ENCODE measurements at regions not wholly inside any gene's neighbourhood (a gene's known extent, or its start where the extent isn't known, plus 50 kb on each side); places are given as distances from the start of the nearest gene placed in this dataset.

DNA sequence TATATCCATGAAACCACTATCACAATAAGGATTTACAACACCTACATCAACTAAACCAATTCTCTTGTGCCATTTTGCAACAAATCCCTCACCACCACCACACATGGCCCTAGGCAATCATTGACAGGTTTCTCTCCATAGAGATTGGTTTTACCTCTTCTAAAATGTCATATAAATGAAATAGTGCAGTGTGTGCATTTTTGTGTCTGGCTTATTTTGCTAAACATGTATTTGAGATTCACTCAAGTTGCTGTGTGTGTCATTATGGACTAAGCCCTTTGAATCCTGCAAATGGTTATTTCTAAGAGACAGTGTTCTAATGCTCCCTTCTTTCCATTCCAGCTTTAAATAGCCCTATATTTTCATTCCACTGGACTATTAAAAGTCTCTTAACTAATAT lies 179.7 kb upstream of the LRRC7 start:
- Histone ChIP-seq H3K4me1 (ENCODE audit: control insufficient read depth, insufficient read depth, low read length) (no peaks in the 10 kb centered on the region), H3K27me3 (ENCODE audit: control insufficient read depth, insufficient read depth, low read length) (no peaks in the 10 kb centered on the region), H3K9ac (ENCODE audit: low read length) (no peak overlapping the region), H3K36me3 (ENCODE audit: control insufficient read depth, insufficient read depth, low read length) (no peaks in the 10 kb centered on the region), H3K27ac (ENCODE audit: low read depth, low read length) (no peak overlapping the region), H3K4me3 (ENCODE audit: low read length) (no peak overlapping the region)

DNA sequence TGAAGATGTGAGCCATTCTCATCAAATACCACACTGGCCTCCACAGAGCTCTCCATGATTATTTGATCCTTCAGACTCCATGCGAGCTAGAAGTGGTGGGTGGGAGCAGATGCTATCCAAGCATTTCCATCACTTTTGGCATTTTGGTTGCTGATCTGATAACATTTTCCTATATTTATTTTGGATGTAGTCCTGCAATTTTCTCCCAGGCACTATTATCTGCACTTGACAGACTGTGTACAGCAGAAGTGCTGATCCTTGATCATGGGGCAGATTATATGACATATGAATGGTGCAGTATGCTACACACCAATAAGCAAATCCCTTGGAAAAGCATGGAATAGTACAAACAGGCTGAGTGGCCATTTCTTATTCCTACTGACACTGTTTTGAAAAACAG lies 167.6 kb upstream of the LRRC7 start:
- H3K27ac ChIP-seq (ENCODE audit: low read depth, low read length) = no peak overlapping the region
- H3K27me3 ChIP-seq (ENCODE audit: control insufficient read depth, insufficient read depth, low read length) = no peaks in the 10 kb centered on the region
- H3K9ac ChIP-seq (ENCODE audit: low read length) = no peak overlapping the region
- no peak overlapping the region for H3K4me3 ChIP-seq (ENCODE audit: low read length)
- H3K36me3 ChIP-seq (ENCODE audit: control insufficient read depth, insufficient read depth, low read length) = no peaks in the 10 kb centered on the region
- H3K4me1 ChIP-seq (ENCODE audit: control insufficient read depth, insufficient read depth, low read length) = no peaks in the 10 kb centered on the region

DNA sequence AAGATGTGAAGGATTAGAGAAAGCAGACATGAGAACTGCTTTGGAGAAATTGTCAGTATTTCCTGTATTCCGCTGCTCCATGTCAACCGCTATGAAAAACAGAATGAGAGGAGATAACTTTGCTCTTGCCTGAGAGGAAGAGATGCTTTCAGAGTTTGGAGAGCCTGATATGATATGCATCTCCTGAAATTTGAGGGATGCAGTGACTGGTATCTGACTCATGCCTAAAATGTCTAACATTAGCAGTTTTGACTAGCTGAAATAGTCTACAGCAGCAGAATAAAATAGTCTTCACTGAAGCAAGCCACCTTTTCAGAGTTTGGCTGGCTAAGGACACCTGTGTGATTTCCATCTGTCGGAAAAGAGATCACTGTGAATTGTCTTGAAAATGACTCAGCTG lies 165.8 kb upstream of the LRRC7 start:
- Histone ChIP-seq H3K9ac (ENCODE audit: low read length) (no peak overlapping the region), H3K4me3 (ENCODE audit: low read length) (no peak overlapping the region), H3K36me3 (ENCODE audit: control insufficient read depth, insufficient read depth, low read length) (no peaks in the 10 kb centered on the region), H3K4me1 (ENCODE audit: control insufficient read depth, insufficient read depth, low read length) (no peaks in the 10 kb centered on the region), H3K27me3 (ENCODE audit: control insufficient read depth, insufficient read depth, low read length) (no peaks in the 10 kb centered on the region), H3K27ac (ENCODE audit: low read depth, low read length) (no peak overlapping the region)

DNA sequence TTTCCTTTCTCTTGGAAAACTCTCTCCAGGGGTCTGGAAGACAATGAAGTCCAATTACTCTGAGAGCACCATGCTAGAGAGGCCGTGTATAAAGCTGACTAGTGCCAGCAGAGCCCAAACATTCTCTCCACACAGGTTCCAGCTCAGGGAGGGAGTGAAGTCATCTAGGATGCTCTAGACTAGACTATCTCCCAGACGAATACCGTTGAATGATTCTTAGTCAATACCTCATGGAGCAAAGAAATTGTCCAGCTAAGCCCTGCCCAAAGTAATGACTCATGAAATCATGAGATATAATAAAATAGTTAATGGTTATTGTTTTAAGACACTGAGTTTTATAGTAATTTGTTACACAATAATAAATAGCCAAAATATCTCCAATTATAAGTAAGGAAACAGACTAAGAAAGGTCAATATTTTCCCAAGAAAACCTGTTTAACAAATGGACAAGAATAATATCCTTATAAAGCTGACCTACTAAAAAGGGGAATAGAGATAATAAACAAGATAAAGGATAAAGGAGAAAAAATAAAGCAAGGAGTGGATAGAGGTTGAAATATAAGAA lies 163.9 kb upstream of the LRRC7 start:
- H3K4me1 ChIP-seq (ENCODE audit: control insufficient read depth, insufficient read depth, low read length) = no peaks in the 10 kb centered on the region
- no peaks in the 10 kb centered on the region for H3K36me3 ChIP-seq (ENCODE audit: control insufficient read depth, insufficient read depth, low read length)
- H3K27ac ChIP-seq (ENCODE audit: low read depth, low read length) = no peak overlapping the region
- no peak overlapping the region for H3K4me3 ChIP-seq (ENCODE audit: low read length)
- H3K9ac ChIP-seq (ENCODE audit: low read length) = no peak overlapping the region
- H3K27me3 ChIP-seq (ENCODE audit: control insufficient read depth, insufficient read depth, low read length) = no peaks in the 10 kb centered on the region

DNA sequence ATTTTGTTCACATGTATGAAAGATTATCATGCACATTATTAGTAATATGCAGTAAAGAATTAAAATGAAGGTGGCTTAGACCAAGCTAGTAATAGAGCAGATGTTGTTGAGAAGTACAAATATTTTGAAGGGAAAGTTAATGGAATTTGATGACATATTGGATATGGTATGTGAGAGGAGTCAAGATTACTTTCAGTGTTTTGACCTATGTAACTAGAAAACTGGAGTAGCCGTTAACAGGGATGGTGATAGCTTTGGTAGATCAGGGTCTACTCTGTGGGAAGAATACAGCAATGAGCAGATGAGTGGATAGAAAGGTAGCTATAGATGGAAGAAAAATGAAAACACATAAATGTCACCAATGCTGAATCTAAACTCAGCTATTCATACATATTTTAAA lies 163.2 kb upstream of the LRRC7 start:
- Histone ChIP-seq H3K9ac (ENCODE audit: low read length) (no peak overlapping the region), H3K27me3 (ENCODE audit: control insufficient read depth, insufficient read depth, low read length) (no peaks in the 10 kb centered on the region), H3K36me3 (ENCODE audit: control insufficient read depth, insufficient read depth, low read length) (no peaks in the 10 kb centered on the region), H3K27ac (ENCODE audit: low read depth, low read length) (no peak overlapping the region), H3K4me1 (ENCODE audit: control insufficient read depth, insufficient read depth, low read length) (no peaks in the 10 kb centered on the region), H3K4me3 (ENCODE audit: low read length) (no peak overlapping the region)

DNA sequence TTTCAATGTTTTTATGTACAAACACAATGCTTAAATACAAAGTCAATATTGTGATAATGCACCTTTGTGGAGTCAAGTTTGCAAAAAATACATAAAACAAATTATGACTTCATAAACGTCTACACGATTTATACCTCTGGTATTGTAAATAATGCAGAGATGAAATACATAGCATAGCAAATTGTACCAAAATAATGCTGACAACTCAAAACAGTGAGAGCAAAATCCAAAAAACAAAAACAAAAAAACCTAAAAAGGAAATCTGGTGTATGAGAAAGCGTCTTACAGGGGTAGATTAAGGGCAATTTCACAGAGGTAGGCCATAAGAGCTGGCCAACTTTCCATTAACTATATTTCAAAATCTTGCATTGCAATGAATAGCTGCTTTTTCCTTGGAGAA lies 161.5 kb upstream of the LRRC7 start:
- H3K4me3 ChIP-seq (ENCODE audit: low read length) = no peak overlapping the region
- H3K4me1 ChIP-seq (ENCODE audit: control insufficient read depth, insufficient read depth, low read length) = no peaks in the 10 kb centered on the region
- H3K9ac ChIP-seq (ENCODE audit: low read length) = no peak overlapping the region
- no peak overlapping the region for H3K27ac ChIP-seq (ENCODE audit: low read depth, low read length)
- H3K36me3 ChIP-seq (ENCODE audit: control insufficient read depth, insufficient read depth, low read length) = no peaks in the 10 kb centered on the region
- no peaks in the 10 kb centered on the region for H3K27me3 ChIP-seq (ENCODE audit: control insufficient read depth, insufficient read depth, low read length)

DNA sequence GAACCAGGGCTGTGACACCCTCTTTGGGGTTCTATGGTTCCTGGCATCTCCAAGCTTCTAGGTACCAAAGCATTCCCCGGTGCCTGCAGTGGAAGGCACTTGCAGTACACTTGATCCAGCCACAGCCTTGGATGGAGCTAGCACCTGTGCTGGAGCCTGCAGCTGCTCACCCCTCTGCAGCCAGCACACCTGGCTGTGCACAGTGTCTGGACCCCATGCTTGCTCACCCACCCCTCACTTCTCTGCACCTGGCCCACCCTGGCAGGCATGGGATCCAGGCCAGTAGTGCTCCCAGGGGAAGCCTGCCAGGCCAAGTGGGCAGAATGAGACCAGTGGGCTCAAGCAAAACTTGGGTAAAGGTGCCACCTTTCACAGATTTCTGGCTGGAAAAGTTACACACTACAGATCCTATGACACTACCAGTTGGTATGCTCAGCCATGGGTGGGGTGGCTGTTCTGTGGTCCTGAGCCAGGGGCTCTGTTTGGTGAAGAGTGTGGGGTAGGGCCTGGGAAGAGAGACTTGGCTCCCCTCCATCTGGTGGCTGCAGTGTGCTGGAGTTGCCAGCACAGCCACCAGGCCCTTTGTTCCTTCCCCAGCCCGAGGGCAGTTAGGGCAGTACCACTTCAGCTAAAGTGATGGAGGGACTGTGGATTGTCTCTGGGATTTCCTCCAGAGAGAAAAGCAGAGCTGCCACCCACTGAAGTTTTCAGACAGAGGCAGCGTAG lies 157.8 kb upstream of the LRRC7 start:
- Histone ChIP-seq H3K27ac (ENCODE audit: low read depth, low read length) (no peak overlapping the region), H3K27me3 (ENCODE audit: control insufficient read depth, insufficient read depth, low read length) (no peaks in the 10 kb centered on the region), H3K4me3 (ENCODE audit: low read length) (no peak overlapping the region), H3K9ac (ENCODE audit: low read length) (no peak overlapping the region), H3K4me1 (ENCODE audit: control insufficient read depth, insufficient read depth, low read length) (no peaks in the 10 kb centered on the region), H3K36me3 (ENCODE audit: control insufficient read depth, insufficient read depth, low read length) (no peaks in the 10 kb centered on the region)

DNA sequence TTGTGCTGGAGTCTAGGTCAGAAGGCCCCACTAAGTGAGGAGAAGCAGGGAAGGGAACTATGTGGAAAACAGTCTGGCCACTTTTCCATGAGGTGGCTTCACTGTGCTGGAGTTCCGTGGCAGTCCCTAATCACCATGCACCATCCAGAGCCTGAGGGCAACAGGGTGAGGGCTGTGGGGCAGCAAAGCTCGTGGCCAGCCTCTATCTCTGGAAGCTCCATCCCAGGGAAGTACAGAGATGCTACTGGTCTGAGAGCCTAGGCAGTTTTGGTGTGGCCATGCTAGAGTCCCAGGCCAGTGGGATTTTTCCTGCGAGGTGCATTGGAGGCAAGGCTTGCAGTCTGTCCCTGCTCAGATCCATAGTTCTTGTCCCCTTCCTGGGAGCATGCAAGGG lies 157.3 kb upstream of the LRRC7 start:
- no peaks in the 10 kb centered on the region for H3K4me1 ChIP-seq (ENCODE audit: control insufficient read depth, insufficient read depth, low read length)
- H3K4me3 ChIP-seq (ENCODE audit: low read length) = no peak overlapping the region
- H3K27me3 ChIP-seq (ENCODE audit: control insufficient read depth, insufficient read depth, low read length) = no peaks in the 10 kb centered on the region
- no peaks in the 10 kb centered on the region for H3K36me3 ChIP-seq (ENCODE audit: control insufficient read depth, insufficient read depth, low read length)
- H3K27ac ChIP-seq (ENCODE audit: low read depth, low read length) = no peak overlapping the region
- no peak overlapping the region for H3K9ac ChIP-seq (ENCODE audit: low read length)

DNA sequence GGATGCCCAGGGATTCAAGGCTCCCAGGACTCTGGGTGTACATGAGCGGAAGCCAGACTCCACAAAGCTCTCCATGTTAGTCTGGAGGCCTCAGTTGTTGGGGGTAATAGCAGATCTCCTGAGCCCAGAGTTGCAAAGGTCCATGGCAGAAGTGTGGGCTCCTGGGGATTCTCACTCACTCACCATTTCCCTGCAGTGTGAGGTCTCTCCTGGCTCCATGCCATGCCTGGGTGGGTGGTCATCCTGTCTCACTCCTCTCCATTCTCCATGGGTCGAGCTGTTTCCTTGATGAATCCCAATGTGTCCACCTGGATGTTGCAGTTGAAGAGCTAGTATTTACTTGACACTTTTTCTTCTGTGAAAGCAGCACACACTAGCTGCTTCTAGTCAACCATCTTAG lies 156.8 kb upstream of the LRRC7 start:
- Histone ChIP-seq H3K9ac (ENCODE audit: low read length) (no peak overlapping the region), H3K27me3 (ENCODE audit: control insufficient read depth, insufficient read depth, low read length) (no peaks in the 10 kb centered on the region), H3K4me3 (ENCODE audit: low read length) (no peak overlapping the region), H3K4me1 (ENCODE audit: control insufficient read depth, insufficient read depth, low read length) (no peaks in the 10 kb centered on the region), H3K36me3 (ENCODE audit: control insufficient read depth, insufficient read depth, low read length) (no peaks in the 10 kb centered on the region), H3K27ac (ENCODE audit: low read depth, low read length) (no peak overlapping the region)

DNA sequence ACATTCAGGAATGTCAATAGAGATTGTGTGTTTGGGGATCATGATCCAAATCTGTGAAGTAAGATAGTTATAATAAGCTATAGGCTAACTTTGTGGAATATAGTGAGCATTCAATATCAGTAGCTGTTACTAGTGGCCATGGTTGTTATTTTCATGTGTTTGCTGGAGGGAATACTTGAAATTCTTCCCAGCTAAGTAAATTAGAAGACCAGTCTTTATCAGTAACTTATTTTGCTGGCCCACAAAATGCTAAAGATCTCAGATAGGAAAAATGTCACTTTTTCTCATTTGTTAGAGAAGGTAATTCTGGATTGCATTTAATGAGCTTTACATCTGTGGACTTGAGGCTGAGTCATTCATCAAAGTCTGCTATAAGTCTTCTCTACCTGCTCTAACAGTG lies 156.1 kb upstream of the LRRC7 start:
- no peak overlapping the region for H3K9ac ChIP-seq (ENCODE audit: low read length)
- no peaks in the 10 kb centered on the region for H3K4me1 ChIP-seq (ENCODE audit: control insufficient read depth, insufficient read depth, low read length)
- H3K4me3 ChIP-seq (ENCODE audit: low read length) = no peak overlapping the region
- H3K27me3 ChIP-seq (ENCODE audit: control insufficient read depth, insufficient read depth, low read length) = no peaks in the 10 kb centered on the region
- H3K36me3 ChIP-seq (ENCODE audit: control insufficient read depth, insufficient read depth, low read length) = no peaks in the 10 kb centered on the region
- no peak overlapping the region for H3K27ac ChIP-seq (ENCODE audit: low read depth, low read length)

DNA sequence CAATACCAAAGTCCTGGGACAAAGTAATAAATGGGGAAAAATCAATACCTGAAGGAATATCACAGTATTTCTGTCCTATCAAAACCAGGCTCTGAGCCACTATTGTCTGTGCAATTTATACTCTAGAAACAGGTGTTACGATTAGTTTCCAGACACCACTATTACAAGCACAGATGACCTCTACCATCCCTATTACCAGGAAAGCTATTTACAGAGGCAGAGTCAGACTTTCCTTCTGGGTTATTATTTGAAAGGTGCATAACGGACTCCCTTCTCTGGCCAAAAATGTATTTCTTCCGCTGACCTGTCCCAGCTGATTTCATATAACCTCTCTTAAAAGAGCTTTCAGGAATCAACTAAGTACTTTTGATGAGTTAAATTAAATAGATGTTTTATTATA lies 154.6 kb upstream of the LRRC7 start:
- H3K36me3 ChIP-seq (ENCODE audit: control insufficient read depth, insufficient read depth, low read length) = no peaks in the 10 kb centered on the region
- no peaks in the 10 kb centered on the region for H3K27me3 ChIP-seq (ENCODE audit: control insufficient read depth, insufficient read depth, low read length)
- H3K4me1 ChIP-seq (ENCODE audit: control insufficient read depth, insufficient read depth, low read length) = no peaks in the 10 kb centered on the region
- no peak overlapping the region for H3K27ac ChIP-seq (ENCODE audit: low read depth, low read length)
- H3K4me3 ChIP-seq (ENCODE audit: low read length) = no peak overlapping the region
- H3K9ac ChIP-seq (ENCODE audit: low read length) = no peak overlapping the region

DNA sequence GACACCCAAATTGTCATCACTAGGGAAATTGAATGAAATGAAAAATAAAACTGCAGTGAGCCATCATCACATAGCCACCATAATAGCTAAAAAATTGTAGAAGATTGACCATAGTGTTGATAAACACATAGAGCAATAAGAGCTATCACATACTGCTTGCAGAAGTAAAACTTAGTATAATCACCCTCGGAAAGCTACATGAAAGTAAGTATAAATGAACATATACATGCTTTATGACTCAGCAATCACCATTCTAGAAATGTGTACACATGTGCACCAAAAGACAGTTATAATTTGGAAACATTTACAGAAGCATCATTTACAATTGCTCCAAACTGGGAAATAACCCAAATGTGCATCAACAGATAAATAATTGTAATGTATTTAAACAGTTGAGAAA lies 153.1 kb upstream of the LRRC7 start:
- Histone ChIP-seq H3K9ac (ENCODE audit: low read length) (no peak overlapping the region), H3K27me3 (ENCODE audit: control insufficient read depth, insufficient read depth, low read length) (no peaks in the 10 kb centered on the region), H3K4me1 (ENCODE audit: control insufficient read depth, insufficient read depth, low read length) (no peaks in the 10 kb centered on the region), H3K36me3 (ENCODE audit: control insufficient read depth, insufficient read depth, low read length) (no peaks in the 10 kb centered on the region), H3K4me3 (ENCODE audit: low read length) (no peak overlapping the region), H3K27ac (ENCODE audit: low read depth, low read length) (no peak overlapping the region)

DNA sequence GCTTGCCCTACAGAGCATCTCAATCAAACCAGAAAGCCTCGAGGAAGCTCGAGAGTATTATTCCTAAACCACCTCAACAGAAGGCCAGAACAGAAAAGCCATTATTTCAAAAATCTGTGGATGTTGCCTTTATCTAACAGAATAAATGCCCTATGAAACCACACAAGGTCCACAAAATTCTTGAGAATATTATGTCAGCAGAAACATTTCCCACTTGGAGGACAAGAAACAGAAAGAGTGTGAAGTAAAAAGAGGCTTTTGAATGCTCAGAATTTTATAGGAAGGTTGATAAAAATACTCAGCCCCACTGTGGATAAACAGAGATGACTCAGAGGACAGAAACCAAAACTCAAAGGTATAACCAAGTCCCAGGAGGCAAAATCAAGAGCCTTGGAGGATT lies 146.4 kb upstream of the LRRC7 start:
- no peak overlapping the region for H3K4me3 ChIP-seq (ENCODE audit: low read length)
- H3K27me3 ChIP-seq (ENCODE audit: control insufficient read depth, insufficient read depth, low read length) = no peaks in the 10 kb centered on the region
- no peak overlapping the region for H3K9ac ChIP-seq (ENCODE audit: low read length)
- no peaks in the 10 kb centered on the region for H3K36me3 ChIP-seq (ENCODE audit: control insufficient read depth, insufficient read depth, low read length)
- H3K4me1 ChIP-seq (ENCODE audit: control insufficient read depth, insufficient read depth, low read length) = no peaks in the 10 kb centered on the region
- H3K27ac ChIP-seq (ENCODE audit: low read depth, low read length) = no peak overlapping the region
